Fibroblast of skin of scalp (primary cell): ENCODE measurements at regions not wholly inside any gene's neighbourhood (a gene's known extent, or its start where the extent isn't known, plus 50 kb on each side); places are given as distances from the start of the nearest gene placed in this dataset.
"Not testable (repeated sequence)": the region's sequence is repeated elsewhere in the genome, so short reads cannot be mapped to it uniquely, and the experiment has no call there.

Source experiments
- DNase-seq: peaks from one replicate; pipeline ENCODE4 v3.0.0-alpha.2; 2013

DNA sequence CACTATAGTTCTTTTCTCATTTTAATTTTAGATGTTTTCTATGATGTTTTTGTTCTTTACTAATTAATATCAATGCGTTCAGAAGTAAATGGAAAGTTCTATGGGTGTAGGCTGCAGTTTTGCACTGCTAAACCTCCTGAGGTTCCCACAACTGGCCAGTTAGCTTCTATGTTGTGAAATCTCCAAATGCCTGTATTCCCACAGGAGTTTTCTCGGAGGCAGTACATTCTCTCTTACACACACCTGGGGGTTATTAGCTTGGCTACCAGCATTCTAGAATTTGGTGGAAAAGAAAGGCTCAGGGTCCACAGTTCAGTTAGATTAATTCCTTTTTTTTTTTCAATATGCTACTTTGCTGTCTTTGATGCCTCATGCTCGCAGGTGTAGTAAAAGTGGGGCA, 216.9 kb upstream of the NRIP1 start:
- DNase-seq = no peak

DNA sequence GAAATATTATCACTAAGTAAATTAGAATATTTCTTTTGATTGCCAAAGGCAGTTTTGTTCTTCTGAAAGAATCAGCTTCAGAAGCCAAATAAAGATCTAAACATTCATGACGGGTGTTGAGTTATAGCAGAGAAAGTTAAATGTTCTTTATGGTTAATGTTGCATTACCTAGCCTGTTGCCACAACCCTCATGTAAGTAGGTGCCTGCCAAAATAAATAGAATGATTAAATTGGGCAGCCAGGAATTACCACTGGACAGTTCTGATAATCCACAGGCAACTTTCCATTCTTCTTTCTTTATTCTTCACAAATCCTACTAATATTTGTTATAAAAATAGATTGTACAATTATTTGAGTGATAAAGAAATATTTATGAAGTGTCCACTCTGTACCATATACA, 217.9 kb upstream of the NRIP1 start:
- DNase-seq = no peak

GRCh38 chr21:15283138-15283537, 218.3 kb upstream of the NRIP1 start:
- no peak for DNase-seq

- DNase-seq = no peak
Measured at GRCh38 chr21:15283789-15284188, 219.0 kb upstream of the NRIP1 start.

- no peak for DNase-seq
Measured at GRCh38 chr21:15285556-15285955, 220.8 kb upstream of the NRIP1 start.

DNA sequence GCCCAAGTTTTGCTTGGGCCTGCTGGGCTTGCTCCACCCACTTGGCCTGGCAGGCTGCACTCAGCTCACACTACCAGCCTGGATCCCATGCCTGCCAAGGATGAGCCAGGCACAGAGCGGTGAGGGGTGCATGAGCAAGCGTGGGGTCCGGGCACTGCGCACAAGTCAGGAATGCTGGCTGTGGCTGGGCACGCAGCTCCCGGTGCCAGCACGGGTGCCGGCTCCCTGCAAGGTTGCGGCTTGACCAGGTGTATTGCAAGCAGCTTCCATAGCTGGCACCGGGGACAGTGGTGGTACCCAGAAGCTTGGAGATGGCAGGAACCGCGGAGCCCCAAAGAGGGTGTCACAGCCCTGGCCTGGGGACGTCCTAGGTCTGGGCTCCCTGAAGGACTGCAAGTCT, 224.4 kb upstream of the NRIP1 start:
- no peak for DNase-seq

DNA sequence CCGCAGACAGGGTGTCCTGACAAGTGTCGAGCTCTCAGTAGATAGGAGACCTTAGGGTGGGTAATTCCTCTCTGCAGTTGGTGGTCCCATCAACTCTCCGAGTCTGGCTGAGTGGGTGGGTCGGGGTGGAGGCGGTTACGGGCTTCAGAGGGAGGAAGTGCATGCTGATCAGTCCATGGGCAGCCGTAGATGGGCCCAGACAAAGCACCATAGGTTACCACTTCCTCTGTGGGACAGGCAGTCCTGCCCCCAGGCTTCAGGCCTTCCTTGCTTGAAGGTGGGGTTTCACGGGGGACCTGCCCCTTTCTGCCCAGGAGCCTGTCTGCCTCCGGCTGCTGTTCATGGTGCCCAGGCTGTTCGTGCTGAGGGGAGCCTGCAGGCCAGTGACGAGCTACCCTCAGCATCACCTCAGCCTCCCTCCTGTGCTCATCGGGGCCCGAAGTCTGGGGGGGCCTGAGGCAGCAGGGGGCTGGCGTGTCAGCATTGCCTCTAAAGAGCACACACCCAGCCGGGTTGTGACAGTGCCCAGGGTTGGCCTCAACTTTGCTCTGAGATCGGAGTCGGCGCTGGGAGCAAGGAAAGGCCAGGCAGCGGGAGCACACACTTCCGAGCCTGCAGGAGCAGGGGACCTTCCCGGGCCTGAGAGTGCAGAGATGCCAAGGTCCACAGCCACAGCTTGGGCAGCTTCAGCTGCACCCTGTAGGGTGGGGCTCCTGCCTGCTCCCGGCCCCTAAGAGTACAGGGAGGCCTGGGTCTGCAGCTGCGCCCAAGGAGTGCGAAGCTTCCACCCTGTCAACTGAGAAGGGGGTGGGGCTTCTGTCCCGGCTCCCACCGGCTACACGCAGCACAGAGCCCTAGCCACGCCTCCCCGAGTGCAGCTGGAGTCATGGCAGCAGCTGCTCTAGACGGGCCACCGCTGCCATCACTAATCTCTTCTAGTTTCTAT, 225.4 kb upstream of the NRIP1 start:
- no peak for DNase-seq

- DNase-seq = no peak
Measured at GRCh38 chr21:15291621-15292266, 226.9 kb upstream of the NRIP1 start.

DNA sequence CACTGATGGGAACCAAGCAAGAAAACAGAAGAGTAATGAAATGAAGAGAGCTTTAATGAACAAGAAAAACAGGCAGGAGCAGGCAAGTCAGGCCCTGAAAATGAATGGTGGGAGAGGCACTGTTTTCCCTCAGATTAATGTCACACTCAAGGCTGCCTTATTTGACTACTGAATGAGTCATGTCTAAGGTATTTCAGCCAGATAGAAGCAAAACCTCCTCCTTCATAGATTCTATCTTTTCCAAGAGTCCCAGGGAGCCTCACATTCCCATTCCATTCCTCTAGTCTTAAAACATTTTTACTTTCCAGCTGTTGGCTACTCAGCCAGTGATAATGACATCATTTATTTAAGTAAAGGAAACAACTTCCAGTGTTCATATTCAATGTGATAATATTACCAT, 228.4 kb upstream of the NRIP1 start:
- peak; percentile 95 for DNase-seq

- DNase-seq = no peak
Measured at GRCh38 chr21:15295875-15296274, 231.1 kb upstream of the NRIP1 start.

DNA sequence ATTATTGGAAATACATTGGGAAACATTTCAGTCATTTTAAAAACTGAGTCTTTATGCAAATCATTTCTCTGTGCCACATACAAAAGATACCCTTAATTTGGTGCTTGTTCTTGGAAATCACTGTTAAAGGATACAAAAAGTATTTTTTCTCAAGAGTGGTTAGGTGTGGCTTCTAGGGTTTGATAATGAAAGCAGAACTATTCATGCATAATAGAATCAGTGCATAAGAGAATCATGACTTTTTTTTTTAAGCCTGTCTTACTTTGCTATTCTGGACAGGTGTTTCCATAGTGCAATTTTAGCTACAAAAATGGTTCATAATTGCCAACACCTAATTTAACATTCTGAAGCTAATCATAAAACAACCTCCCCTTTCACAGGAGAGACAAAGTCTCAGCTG, 233.0 kb upstream of the NRIP1 start:
- DNase-seq = no peak

GRCh38 chr21:15298306-15298705, 233.5 kb upstream of the NRIP1 start:
- no peak for DNase-seq

- not testable (repeated sequence) for DNase-seq
Measured at GRCh38 chr21:15298755-15299154, 234.0 kb upstream of the NRIP1 start.

DNA sequence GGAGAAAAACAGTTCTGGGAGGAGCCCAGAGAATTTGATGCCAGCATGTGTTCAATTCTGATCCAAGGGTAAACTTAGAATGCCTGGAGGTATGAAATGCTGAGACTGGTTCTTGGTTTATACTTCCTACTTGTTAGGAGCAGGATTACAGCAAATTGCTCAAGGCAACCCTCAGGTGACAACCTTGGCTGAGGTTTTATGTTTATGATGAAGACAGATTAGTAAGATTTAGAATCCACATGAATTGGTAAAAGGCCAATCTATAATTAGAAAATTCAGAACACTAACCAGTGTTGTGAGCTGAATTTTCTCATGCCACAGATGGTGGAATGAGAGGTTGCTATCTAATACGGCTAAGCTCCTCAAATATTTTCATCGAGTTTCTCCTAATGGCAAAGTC, 235.3 kb upstream of the NRIP1 start:
- DNase-seq = no peak

GRCh38 chr21:15301014-15301413, 236.2 kb upstream of the NRIP1 start:
- no peak for DNase-seq

- DNase-seq = no peak
Measured at GRCh38 chr21:15301736-15302135, 236.9 kb upstream of the NRIP1 start.

GRCh38 chr21:15306271-15306670, 241.5 kb upstream of the NRIP1 start:
- no peak for DNase-seq

- no peak for DNase-seq
Measured at GRCh38 chr21:15308333-15308732, 243.5 kb upstream of the NRIP1 start.

DNA sequence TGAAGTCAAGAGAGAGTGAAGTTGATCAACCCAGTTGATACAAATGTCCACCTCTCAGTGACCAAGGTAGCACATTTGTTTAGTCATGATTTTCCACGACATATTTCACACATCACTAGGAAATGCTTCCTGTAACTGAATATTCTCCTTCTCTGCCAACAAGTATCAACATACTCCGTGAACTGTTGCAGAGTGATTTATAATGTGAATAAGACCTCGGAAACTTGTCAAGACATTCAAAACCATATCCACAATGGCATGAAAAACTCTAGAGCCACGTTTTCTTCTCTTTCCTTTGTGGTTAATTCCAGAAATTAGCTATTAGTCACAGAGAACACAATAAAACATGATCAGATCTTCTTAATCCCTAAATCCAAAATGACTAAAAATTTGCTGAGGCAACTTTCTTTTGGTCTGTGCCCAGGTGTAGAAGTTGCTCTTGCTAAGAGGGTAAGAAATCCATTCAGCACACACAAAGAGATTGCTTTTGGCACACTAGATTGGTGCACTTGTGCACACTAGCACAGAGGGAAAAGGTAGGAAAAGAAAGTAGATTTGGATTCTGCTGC, 244.3 kb upstream of the NRIP1 start:
- DNase-seq = no peak

DNA sequence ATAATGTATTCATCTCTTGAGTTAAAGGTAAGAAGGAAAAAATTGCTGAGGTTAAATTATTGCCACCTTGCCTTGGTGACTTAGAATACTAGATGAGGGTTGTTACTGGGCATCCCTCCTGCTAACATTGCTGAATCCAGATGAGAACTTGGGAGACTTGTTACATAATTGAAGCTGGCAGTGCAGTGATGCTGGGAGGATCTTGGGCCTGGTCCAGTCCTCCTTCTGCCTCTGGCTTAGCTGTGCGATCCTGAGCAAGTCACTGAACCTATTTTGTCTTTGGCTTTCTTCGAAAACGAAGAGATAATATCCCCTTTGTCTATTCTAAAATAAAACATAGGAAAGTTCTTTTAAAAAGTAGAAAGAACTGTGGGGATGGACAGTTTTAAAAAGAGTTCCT, 244.9 kb upstream of the NRIP1 start:
- no peak for DNase-seq

DNA sequence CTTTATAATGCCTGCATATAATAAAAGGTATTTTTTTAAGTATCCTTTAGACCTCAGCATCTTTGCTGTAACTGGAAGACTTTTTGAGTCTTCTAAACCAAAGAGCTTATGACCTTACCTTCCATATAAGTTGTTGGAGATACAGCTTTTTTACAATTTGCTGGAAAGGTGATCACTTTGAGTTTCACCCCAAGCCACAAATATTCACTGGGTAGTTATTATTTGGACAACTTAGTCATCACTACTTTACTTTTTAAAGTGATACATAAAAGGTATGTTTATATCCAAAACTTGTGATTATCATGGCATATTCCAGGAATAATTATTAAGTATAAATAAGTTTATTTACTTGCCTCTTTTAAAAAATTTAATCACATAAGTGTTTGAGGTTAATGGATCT, 246.7 kb upstream of the NRIP1 start:
- no peak for DNase-seq

DNA sequence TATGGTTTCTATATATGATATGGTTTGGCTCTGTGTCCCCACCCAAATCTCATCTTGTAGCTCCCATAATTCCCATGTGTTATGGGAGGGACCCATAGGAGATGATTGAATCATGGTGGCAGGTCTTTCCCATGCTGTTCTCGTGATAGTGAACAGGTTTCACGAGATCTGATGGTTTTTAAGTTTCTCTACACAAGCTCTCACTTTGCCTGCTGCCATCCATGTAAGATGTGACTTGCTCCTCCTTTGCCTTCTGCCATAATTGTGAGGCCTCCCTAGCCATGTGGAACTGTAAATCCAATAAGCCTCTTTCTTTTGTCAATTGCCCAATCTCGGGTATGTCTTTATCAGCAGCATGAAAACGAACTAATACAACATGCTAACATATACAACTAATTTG, 252.2 kb upstream of the NRIP1 start:
- not testable (repeated sequence) for DNase-seq

DNA sequence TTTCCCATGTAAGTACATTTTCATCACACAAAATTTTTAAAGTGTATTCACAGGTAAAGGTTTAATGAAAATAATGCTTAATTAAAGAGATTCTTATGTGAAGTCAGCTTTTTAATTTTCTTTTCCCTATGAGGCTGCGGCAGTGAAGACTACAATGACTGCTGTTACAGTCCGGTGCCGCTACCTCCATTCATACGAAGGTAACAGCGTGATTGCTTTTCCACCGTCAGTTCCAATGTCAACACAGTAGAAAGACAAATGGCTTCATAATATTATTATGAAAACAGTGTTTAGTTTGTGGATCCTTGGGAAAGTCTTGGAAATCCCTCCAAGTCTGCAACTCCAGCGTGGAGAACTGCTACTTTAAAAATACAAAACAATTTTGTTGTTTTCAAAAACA, 254.9 kb upstream of the NRIP1 start:
- DNase-seq = no peak

DNA sequence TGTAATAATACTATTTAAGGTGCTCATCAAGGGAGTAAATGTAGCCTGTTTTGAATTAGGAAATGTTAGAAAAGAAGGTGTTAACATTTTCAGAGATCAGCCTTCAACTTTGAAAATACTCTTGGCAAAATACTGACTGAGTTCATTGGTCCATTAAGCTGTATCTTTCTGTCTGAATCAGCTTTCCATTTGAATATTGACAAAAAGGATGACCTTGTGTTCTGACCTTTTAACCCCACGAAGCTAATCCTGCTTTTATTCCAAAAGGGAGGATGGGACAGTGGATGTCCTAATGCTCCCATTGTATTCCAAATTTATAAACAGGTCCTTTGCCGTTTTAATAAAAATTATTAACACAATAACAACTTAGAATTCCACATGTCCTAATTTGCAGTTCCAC, 259.7 kb upstream of the NRIP1 start:
- no peak for DNase-seq
